ENCODE measurements at regions not wholly inside any gene's neighbourhood (a gene's known extent, or its start where the extent isn't known, plus 50 kb on each side); places are given as distances from the start of the nearest gene placed in this dataset.
"Not testable (repeated sequence)": the region's sequence is repeated elsewhere in the genome, so short reads cannot be mapped to it uniquely, and the experiment has no call there.

DNA sequence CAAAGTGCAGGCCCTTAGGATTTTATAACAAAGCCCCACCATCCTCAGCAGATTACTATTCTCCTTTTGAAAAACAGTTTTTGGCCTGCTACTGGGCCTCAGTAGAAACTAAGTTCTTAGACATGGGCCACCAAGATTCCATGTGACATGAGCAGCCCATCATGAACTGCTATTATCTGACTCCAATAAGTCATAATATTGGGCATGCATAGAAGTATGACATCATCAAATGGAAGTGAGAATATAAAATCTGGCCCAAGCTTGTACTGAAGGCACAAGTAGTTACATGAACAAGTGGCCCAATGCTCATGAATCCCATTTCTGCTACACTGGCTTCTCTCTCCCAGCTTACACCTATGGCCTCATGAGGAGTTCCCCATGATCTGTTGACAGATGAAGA, 404.8 kb downstream of the EPHA5 start:
- DNase-seq = no peak

DNA sequence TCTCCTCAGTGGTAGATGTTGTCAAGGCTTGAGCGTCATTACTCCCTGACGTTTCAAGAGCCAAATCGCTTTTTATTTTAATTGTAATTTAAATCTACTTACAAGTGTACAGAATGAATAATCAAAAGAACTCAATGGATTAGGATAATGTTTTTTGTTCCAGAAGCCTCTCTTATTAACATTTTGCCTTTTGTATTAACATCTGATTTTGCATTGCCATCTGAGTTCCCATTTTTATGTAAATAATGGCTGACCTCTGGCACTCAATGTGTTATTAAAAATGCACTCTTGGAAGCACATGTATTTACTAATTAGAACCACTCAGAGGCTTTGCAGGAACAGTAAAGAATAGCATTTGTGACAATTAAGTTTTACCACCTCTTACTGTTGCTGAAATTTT, 411.0 kb downstream of the EPHA5 start:
- DNase-seq = no peak

DNA sequence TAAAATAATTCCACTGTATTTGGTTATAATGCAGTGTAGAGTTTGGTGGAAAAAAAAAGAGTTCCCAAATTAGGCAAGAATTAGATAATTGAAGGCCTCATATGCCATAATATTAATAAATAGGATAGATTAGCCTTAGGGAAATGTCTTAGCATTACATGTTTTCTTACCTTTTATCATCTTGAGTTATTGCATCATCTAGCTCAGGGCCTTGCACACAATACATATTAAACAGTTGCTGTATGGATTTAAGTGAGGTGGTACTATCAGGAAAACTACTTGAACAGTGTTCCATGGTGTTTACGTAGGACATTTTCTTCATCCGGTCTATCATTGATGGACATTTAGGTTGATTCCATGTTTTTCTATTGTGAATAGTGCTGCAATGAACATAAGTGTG, 419.4 kb downstream of the EPHA5 start:
- DNase-seq = no peak

DNA sequence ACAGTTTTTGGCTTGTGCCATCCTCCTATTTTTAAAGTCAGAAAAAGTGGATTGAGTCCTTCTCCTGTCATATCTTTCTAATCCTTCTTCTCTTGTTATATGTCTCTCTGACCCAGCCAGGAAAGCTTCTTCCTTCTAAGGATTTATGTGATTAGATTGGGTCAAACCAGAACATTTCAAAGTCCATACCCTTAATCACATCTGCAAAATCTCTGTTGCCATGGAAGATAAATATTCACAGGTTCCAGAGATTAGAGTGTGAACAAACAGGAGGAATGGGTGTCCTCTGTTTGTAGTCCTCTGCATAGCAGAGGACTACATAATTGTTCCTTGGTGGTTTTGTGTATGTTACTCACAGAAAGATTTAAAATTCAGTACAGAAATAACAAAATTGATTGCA, 421.2 kb downstream of the EPHA5 start:
- DNase-seq = no peak

DNA sequence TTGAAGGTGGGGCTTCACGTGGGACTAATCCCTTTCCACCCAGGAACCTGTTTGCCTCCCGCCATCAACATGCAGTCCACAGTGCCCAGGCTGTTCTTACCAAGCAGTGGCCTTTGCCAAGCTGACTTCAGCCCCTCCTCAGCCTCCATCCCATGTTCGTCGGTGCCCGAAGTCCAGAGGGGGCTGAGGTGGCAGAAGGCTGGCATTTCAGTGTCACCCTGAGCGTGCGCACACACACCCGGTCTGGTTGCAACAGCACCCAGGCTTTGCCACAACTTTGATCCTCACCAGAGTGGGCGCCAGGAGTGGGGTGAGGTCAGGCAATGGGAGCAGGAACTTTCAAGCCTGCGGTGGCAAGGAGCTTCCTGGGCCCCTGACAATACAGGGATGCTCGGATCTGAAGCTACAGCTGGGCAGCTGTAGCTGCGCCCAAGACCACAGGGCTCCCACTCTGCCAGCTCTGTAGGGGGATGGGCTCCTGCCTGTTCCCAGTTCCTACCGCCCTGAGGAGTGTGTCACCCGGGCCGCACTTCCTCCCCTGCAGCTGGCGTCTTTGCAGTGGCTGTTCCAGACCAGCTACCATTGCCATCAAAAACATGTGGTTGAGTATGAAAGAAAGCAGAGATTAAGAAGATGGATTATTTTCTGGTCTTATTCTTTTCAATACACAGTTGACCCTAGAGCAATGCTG, 428.0 kb downstream of the EPHA5 start:
- DNase-seq = no peak

DNA sequence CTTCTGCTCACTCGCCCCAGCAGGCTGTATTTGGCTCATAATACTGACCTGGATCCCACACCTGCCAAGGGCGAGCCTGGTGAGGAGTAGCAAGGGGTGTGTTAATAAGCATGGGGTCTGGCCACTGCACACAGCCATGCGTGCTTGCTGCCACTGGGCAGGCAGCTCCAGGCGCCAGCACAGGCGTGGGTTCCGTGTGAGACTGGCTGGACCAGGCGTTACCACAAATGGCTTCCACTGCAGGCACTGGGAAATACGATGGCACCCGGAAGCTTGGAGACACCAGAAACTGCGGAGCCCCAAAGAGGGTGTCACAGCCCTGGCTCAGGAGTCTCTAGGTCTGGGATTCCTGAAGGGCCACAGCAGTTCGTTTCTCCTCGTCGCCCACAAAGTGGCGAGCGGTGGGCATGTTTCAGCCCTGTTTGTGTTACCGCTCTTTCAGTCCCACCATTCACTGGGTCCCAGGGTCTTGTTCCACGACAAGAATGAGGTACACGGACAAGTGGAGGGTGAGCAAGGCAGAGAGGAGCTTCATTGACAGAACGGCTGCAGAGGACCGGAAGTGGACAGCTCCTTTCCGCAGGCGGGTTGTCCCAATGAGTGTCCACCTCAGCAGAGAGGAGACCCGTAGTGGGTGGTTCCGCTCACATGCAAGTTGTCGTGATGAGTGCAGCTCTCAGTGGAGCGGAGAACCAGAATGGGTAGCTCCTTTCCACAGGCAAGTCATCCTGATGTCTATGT, 428.9 kb downstream of the EPHA5 start:
- DNase-seq = no peak

DNA sequence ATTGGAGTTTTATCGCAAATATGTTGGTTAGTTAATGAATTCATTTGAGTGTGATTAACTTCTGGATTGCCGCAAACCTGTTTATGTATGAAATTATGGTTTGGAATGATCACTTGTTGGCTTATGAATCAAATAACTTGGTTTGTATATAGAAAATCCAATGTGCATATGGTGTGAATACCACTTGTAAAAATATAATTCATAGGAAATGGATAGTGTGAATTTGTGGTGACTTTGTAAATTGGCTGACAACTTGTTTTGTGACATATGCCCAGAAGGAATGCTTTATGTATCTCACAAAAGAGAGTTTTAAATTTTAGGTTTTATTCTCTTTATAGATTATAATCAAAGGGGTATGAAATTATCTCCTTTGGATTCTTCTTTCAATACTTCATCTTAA, 436.2 kb downstream of the EPHA5 start:
- no peak for DNase-seq

DNA sequence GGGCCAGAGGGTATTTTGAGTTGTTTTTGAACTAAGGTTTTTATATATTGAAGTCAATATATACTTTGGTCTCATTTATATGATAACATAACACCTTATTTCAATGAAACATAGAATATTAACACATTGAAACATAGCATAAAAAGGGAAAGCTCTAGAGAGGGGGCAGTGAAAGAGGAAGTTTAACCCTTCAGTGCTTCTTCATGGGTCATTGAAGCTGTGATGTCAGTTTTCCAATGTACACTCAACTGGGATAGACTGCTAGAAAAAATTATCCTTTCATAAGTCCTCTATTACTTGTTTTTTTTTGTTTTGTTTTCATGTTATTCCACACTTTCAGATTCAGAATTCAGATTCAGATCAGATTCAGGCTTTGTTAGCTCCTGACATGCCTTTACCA, 442.7 kb downstream of the EPHA5 start:
- no peak for DNase-seq

DNA sequence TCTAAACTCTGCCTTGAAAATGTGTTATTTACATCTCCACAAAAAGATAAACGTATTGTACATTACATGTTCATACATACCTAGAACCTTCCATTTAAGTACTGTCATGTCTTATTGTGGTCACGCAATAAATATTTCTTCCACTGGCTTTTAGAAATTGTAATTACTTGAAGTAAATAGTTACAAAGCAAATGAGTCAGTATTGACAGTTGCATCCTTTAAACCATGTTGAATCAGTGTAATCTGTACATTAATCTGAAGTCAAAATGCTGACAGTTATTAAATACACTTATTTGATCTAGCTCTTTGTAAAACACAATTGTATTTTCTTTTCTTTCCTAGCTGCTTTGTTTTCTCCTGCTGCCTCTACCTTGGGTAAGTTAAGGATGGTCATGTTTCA, 446.7 kb downstream of the EPHA5 start:
- no peak for DNase-seq

DNA sequence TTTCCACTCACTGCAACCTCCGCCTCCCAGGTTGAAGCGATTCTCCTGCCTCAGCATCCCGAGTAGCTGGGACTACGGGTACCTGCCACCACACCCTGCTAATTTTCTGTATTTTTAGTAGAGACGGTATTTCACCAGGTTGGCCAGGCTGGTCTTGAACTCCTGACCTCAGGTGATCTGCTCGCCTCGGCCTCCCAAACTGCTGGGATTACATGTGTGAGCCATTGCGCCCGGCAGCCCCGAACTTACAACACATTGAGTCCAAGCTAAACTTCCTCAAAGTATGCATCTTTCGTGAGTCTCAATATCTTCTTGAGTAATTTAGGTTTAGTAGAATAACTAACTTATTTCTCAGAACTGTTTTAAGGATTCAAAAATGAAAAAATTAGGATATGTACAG, 447.2 kb downstream of the EPHA5 start:
- not testable (repeated sequence) for DNase-seq

DNA sequence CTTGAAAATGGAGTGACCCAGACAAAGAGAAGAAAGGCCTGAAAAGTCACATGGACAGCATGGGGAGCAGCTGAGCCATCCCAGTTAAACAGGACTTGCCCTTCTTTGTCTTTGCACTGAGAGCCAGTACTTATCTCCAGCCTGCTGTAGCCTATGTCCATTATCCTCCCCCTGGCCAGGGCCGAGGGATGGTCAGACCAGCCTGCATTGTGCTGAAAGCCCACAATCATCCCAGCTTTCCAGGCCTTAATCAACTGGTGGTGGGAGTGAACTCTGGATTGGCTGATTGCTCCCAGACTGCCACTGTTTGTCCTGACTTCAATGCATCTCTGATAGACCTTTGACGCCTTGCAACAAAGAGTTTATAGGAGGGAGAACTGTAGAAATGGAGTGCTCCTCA, 453.1 kb downstream of the EPHA5 start:
- DNase-seq = no peak

DNA sequence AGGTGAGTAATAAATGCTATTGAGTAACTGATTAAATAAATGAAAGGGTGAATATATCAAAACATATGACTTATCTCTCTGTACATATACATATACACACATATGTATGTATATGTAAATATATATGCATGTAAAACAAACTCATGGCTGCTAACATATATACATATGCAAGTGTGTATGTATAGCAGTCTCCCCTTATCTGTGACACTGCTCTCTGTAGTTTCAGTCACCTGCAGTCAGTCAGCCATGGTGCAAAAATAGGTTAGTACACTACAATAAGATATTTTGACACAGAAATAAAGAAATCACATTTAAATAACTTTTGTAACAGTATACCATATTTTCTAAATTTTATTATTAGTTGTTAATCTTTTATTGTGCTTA, 467.4 kb downstream of the EPHA5 start:
- no peak for DNase-seq

DNA sequence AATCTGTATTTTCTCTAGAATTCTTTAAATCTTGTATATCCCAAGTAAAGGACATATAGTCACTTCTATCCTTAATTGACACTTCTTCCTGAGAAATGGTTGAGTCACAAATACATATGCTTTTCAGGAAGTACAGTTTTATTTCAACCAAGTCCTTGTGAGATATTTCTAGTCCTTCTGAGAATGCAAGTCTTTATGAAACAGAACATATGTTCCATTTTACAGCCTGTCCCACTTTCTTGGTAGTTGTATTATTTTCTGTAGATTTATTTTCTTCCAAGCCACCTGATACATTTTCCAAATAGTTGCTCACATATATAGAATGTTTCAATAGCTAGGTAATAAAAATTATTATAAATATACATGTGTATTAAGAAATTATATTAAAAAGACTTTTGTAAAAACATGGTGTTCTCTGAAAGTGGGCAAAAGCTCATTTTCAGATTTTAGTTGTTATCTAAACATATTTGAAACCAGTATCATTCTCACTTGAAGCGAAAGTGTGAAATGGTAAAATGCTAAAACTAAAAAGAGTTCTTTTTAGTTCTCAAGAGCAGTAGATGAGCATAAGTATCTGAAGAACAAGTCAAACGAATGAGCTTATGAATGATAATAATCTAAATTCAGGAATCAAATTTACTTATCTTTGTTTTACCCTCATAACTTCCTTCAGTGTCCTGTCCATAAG, 468.0 kb downstream of the EPHA5 start:
- DNase-seq = no peak

DNA sequence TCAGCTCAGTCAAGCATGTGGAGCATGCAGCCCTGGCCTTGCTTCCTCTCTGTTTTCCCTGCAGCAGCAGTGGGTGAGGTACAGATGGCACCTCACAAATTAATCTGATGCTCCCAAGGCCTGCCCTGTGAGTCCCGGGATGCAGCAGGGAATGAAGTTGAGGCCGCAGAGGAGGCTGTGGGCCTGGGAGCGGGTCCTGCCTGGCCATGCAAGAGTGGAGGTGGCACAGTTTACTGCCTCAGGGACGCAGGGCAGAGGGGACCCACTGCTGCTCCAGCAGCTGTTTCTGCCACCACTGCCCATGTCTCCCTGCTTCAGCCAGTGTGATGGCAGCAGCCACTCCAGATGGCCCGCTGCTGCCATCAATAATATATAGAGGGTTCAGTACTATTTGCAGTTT, 474.6 kb downstream of the EPHA5 start:
- no peak for DNase-seq

DNA sequence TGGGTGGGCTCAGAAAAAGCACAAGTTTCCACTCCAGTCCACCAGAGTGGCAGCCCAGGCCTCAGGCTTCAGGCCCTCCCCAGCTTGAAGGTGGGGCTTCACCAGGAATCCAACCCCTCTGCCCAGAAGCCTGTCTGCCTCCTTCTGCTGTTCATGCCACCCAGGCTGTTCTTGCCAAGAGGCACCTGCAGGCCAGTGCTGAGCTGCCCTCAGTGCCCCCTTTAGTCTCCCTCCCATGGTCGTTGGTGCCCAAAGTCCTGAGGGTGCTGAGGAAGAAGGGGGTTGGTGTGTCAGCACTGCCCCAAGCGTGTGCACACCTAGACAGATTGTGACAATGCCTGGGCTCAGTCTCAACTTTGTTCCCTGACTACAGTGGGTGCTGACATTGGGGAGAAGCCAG, 475.3 kb downstream of the EPHA5 start:
- DNase-seq = no peak

DNA sequence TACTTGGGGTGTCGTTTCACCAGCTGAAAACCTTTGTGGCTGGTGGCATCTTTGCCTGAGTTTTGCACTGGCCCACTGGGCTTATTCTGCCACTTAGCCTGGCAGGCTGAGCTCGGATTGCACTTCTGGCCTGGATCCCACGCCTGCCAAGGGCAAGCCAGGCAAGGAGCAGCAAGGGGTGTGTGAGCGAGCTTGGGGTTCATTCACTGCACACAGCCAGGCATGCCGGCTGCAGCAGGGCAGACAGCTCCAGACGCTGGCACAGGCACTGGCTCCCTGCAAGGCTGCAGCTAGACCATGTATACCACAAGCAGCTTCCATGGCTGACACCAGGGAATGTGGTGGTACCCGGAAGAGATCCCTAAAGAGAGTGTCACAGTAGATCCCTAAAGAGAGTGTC, 476.3 kb downstream of the EPHA5 start:
- DNase-seq = no peak

DNA sequence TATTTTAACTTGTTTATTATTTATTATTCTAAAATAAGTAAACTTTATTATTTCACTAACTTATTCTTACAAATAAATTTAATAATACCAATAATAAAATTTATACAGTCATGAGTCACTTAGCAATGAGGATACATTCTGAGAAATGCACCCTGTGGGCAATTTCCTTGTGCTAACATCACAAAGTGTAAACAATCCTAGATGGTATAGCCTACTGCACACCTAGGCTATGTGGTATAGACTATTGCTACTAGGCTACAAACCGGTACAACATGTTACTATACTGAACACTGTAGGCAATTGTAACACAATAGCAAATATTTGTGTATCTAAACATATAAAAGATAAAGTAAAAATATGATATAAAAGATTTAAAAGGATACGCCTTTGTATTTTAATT, 479.5 kb downstream of the EPHA5 start:
- DNase-seq = no peak

DNA sequence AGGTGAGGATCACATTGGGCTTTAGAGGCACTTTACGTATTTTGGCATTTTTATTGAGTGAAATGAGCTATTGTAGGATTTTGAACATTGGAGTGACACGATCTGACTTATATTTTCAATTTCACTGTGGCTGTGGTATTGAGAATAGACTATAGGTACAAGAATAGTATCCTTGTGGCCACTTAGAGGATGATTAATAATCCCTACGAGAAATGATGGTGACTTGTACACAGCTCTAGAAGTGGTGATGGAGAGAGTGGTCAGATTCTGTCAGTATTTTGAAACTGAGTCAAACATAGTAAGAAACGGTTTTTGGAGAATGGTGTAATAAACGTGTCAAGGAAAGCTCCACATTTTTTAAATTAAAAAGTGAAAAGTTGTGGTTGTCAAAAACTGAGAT, 494.7 kb downstream of the EPHA5 start:
- no peak for DNase-seq

DNA sequence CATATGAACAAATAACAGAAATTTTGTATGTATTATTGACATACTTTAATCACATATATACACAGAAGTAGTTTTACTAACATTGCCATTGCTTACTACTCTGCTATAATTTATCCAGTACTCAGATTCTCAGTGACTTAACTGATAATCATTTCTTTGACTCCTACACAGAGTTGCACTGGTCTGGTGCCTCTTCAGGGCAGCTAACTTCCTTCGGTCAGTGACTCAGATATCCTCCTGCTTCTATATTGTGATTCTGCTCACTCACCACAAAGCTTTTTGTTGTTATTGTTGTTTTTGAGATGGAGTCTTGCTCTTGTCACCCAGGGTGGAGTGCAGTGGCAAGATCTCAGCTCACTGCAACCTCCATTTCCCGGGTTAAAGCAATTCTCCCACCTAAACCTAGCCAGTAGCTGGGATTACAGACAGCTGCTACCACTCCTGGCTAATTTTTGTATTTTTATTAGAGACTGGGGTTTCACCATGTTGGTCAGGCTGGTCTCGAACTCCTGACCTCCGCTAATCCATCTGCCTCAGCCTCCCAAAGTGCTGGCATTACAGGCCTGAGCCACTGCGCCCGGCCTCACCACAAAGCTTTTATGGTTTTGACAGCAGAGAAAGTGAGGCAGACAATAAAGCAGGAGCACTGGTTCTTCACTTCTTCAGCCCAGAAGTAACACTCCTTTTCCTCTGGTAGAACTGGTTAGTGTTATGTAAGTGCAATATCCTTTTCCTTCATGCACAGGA, 499.3 kb downstream of the EPHA5 start:
- no peak for DNase-seq

DNA sequence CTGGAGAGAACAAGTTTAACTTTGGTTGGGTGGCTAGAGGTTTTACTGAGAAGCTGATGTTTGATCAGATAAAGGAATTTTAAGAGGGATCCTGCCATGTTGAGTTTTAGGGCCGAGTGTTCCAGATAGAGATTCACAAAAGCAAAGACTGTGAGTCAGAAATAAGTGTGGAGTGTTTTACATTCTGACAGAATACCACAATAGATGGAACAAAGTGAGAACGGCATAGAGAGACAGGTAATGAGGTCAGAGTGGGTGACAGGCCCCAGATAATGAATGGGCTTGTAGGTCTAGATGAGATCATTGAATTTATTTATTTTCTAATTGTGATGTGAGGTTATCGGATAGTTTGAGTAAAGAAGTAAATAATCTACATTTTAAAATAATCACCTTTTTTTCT, 502.6 kb downstream of the EPHA5 start:
- DNase-seq = no peak

DNA sequence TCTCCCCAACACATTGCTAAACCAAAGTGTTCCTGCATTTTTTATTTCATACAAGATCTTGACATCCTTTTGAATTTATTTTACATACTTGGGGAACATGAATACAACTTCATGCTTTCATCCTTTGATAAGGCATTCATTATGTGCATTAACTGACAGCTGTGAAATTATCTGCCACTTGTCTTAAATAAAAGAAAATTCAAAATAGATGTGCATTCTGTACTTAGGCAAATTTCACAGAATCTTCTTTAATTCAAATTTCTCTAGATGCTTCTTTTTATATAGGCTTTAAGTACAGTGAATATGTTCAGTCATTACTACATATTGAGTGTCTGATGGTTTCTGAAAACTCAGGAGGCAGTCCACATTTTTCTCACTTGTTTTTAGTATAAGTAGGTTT, 518.1 kb downstream of the EPHA5 start:
- DNase-seq = no peak

DNA sequence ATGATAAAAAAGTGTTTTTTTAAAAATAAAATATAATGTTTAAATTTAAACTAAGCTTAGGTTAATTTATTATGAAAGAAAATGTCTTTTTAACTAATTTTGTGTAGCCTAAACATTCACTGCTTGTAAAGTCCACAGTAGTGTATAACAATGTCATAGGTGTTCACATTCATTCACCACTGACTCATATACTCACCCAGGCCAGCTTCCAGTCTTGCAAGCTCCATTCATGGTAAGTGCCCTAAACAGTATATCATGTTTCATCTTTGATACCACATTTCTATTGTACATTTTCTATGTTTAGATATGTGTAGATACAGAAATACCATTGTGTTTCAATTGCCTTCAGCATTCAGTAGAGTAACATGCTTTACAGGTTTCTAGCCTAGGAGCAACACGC, 530.3 kb downstream of the EPHA5 start:
- DNase-seq = no peak

DNA sequence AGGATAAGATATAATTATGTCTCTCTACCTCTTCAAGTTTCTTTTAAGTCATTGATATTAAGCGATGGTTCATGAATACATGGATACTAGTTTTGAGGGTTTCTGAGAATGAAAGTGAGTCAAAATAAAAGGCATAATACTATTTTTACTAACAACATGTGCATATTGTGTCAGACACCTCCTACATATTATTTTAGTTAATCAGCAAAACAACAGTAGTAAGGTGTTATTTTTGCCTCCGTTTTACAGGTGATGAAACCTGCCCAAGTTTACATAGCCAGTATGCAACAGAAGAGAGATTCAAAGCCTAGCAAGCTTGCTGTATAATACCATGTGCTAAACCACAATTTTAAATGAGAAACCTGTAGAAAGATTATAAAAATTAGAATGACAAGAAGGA, 544.1 kb downstream of the EPHA5 start:
- no peak for DNase-seq

DNA sequence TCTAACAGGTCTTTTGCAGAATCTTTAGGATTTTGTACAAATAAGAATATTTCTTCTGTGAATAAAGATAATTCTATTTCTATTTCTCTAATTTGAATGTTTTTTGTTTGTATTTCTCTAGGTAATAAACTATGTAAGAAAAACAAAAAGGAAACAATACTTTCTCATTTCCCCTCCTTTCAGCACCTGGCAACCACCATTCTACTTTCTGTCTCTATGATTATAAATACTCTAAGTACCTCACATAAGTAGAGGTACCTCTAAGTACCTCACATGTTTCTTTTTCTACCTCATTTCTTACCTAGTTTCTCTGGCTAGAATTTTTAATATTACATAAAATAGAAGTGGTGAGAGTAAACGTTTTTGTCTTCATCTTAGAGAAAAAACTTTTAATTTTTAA, 550.0 kb downstream of the EPHA5 start:
- DNase-seq = no peak

Data from CD4-positive, alpha-beta T cell treated with Interleukin-17A for 1 hour (primary cell).